Brain pericyte (primary cell): ENCODE measurements at regions not wholly inside any gene's neighbourhood (a gene's known extent, or its start where the extent isn't known, plus 50 kb on each side); places are given as distances from the start of the nearest gene placed in this dataset.
"Not testable (repeated sequence)": the region's sequence is repeated elsewhere in the genome, so short reads cannot be mapped to it uniquely, and the experiment has no call there.

ENCODE experiments used
- DNase-seq: peaks from one replicate; pipeline ENCODE4 v3.0.0-alpha.2; 2012; ENCODE audit warnings: low read depth, low spot score

- DNase-seq: no peak
These were observed 281.7 kb upstream of the UBE2E3 start for GRCh38 chr2:180698668-180699067.

DNA sequence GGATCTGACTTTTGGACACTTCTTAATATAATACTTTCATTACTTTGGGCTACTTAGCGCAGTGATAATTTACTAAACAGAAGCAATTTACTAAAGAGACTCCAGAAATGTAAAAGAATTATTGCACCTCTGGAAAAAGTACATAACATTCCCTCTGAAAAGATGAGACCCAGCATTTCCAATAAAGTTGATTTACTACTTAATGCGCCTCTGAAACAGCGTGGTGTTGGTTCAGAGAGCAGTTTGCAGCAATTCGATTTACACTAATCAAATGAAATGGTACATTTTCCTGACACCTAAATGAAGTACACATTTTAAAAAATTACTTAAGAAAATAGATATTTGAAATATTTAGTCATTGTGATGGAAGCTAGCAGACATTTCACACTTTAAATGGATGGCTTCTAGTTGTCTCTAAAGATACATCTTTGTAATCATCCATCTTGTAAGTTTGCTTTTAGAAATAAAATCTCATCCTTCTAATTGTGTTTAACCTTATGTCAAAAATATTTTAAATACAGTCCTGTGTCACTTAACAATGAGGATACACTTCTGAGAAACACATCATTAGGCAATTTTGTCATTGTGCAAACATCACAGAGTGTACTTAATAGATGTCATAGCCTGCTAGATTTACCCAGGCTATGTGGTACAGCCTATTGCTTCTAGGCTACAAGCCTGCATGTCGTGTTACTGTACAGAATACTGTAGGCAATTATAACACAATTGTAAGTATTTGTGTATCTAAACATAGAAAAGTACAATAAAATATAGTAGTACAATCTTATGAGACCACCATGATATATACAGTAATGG, 284.6 kb upstream of the UBE2E3 start:
- no peak for DNase-seq

GRCh38 chr2:180694445-180695421, 285.7 kb upstream of the UBE2E3 start:
- no peak for DNase-seq

DNA sequence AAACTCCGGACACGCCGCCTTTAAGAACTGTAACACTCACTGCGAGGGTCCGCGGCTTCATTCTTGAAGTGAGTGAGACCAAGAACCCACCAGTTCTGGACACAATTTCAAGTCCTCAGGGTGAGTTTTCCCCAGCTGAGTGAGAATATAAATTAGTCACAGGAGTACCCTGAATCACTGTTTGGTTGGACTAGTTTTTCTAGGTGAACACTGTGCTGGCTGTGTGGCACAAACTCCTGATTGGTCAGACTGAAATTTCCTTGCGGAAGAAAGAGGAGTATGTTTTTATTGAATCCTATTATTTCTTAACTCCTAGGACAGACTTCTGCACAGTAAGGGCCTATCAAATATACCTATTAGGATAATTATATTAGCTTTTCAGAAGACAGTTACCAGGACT, 288.1 kb upstream of the UBE2E3 start:
- no peak for DNase-seq

- DNase-seq: not testable (repeated sequence)
These were observed 288.6 kb upstream of the UBE2E3 start for GRCh38 chr2:180691855-180692223.

GRCh38 chr2:180691186-180691854, 289.1 kb upstream of the UBE2E3 start:
- DNase-seq: not testable (repeated sequence)

- DNase-seq: no peak
These were observed 289.8 kb upstream of the UBE2E3 start for GRCh38 chr2:180690611-180691010.

DNA sequence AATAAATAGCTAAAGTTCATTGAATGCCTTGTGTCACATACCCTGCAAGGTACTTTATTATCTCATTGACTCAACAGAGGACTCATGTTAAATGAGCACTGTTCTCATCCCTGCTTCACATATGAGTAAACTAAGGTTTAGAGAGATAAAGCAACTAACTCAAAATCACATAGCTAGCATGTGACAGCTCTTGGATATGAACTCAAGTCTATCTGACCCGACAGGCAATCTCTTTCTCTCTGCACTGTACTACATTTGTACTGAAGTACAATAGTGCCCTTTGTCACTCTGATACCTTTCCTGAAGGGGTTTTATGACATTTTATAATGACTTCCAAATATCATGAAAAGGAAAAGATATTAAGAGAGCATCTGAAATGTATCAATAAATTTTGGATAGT, 297.5 kb upstream of the UBE2E3 start:
- no peak for DNase-seq

DNA sequence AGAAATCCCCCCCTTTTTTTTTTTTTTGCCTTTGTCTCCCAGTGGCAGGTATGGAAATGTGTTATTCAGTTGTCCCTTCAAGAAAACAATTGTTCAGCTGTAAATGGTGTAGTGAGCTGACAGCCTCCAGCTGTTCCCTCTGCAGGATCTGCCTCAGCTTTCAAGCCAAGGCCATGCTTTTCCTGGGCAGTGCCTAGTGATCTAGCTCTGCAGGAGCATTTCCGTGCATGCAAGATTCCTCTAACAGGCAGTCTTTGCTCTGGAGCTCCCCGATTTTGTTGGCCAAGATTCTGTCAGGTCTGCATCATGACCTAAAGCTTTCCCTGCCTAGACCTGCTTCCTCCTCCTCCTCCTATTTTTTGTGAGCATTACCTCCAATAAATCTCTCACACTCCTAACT, 300.7 kb upstream of the UBE2E3 start:
- DNase-seq: no peak

DNA sequence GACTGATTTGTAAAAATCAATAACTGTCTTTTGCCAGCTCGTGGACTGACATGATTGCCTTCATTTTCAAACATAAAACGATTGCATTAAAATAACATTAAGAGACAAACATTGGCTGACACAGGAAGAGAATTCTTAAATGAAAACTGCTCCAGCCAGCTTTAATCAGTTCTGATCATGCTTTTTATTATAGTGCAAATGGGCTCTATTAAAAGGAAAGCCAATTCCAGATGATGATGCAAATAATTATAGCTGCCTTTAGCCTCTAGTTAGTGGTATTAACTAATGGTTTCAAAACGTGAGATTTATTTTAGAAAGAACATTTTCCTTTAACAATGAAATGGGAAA, 301.8 kb upstream of the UBE2E3 start:
- no peak for DNase-seq

DNA sequence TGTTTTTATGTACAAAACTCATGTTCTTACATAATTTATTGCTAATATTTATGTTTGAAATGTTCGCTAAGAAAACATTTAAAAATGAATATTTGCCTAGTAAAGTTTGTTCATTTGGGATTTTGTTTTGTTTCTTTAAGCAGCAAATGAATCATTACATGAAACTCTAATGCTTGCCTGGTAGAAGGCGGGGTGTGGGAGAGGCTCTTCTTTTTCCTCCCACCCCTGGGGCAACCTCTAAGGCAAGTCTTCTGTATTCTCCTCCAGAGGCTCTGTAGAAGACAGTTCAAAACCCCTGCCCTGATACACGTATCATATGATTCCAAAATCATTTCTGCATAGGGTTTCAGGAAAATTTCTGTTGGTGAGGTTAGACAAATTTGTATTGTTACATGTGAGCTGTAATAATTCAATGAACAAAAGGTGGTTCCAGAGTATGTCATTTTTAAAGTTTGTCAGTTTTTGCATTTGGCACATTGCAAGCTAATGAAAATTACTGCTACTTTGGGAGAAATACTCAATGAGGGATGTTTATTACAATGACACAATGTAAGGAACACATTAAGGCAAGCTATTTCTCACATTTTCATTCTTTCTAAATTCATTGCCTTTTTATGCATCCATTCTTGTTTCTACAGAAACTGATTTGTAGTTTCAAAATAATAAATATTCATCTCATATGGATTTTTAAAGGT, 302.3 kb upstream of the UBE2E3 start:
- DNase-seq: no peak

DNA sequence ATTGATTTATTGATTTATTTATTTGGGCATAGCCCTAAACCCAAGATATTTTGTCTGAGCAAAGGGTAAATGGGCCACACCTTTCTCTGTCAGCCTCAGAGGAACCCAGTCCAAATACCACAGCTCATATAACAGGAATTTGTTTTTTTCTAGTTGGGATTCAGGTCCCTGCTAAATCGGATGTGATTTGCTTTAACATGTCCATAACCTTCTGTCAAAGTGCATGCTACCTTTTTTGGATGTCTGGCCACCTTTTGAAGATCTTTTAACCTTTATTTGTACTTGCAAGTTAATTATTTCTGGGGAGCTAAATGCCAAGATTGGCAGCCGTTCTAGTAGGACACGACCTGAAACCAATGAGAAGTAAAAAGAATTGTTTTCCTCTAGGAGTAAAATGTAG, 303.2 kb upstream of the UBE2E3 start:
- DNase-seq: no peak

DNA sequence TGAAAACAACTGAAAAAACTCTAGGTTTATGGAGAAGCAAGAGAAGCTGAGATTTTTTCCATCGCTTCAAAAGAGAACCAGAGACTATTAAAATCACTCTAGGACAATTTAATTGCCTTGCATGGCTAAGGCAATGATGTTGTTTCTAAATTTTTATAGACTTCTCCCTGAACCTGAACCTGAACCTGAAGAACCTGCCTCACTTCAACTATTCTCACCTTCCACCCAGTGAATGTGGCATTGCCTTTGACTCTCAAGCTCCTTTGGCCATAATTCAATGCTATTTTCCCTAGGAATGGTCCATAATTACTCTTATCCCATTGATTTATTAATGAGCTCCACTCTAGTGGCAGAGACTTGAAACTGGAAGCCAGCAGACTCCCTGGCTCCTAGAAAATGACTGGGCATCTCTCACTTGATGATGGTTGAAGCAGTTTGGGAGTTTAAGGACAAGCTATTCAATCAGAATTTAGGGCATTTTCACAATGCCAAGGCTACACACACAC, 303.8 kb upstream of the UBE2E3 start:
- no peak for DNase-seq

DNA sequence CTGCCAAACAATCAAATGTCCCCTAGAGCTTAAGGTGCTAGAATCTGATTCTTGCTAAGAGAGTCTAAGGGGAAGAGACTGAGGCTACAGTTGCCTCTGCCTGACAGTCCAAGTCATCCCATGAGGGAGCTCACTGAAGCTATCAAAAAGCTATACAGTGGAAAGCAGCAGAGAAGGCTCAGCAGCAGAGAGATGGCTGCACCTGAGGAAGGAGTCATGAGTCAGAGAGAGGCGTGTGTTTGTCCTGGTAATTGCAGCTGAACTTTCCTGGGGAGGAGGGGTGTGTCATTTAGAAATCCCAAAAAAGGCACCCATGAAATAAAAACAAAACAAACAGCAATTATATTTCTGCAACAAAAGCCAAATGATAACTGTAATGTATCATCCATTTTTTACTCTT, 305.2 kb upstream of the UBE2E3 start:
- no peak for DNase-seq

DNA sequence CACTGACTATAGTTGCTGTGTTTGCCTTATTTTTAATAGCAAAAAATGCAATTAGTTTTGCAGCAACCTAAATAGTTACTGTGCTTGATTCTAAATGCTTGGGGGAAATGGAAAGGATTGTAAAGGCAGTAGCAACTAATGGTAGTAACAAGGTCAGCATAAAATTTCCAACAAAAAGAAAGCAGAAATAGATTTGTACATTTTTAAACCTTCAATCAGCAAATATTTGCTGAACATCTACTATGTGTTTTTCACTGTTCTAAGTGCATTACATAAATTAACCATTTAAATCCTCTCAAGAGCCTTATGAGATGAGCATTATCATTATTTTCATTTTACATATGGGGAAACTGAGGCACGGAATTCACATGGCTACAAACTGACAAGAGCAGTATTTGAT, 308.0 kb upstream of the UBE2E3 start:
- no peak for DNase-seq

GRCh38 chr2:180670302-180671003, 310.0 kb upstream of the UBE2E3 start:
- DNase-seq: no peak

DNA sequence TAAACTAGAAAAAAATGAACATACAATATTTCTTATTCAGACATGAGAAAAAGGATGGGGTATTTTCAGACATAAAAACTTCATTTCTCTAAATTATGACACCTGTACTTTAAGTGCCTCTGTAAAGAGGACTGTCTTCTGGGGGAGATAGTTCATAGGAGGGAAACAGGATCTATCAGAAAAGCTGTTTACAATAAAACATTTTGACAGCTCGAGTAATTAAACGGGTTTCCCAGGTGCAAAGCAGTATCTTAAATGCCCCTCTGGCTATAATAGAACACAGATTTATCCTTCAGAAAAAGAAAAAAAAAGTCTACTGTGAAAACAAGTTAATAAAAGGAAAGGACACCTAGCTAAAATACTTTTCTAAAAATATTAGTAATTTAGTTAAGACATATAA, 311.4 kb upstream of the UBE2E3 start:
- DNase-seq: no peak

- DNase-seq: no peak
These were observed 315.9 kb upstream of the UBE2E3 start for GRCh38 chr2:180664507-180664906.

GRCh38 chr2:180662941-180663471, 317.4 kb upstream of the UBE2E3 start:
- DNase-seq: no peak

DNA sequence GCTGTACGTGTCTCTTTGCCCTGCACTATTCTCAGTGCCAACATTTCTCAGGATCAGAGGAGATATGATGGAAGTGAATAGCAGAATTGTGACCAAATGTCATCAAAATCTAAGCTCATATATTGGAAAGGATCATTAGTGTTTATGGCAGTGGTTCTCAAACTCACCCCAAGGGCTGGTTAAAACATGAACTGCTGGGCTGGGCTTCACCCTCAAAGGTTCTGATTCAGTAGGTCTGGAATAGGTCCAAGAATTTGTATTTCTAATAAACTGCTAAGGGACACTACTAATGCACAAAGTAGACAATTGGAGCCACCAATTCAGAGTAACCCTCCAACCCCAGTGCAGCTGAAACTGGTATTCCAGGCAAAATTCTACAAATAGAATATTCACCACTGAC, 317.9 kb upstream of the UBE2E3 start:
- DNase-seq: no peak

- no peak for DNase-seq
These were observed 318.7 kb upstream of the UBE2E3 start for GRCh38 chr2:180661686-180662030.
